H1 (cell line): ENCODE measurements at regions not wholly inside any gene's neighbourhood (a gene's known extent, or its start where the extent isn't known, plus 50 kb on each side); places are given as distances from the start of the nearest gene placed in this dataset.
A peak's percentile ranks its signal among the peaks of the same experiment; 100 is the strongest.

Source experiments
- CTCF ChIA-PET: fragments of 300-600 bp; sonication (Branson Sonifier 250); formaldehyde crosslinking; loops from one replicate; lab custom pipeline; 2021; ENCODE audit not compliant: partially characterized antibody; lab: Charles Lee
- POLR2A ChIA-PET: fragments of 300-600 bp; sonication (Branson Sonifier 250); formaldehyde crosslinking; loops from one replicate; lab custom pipeline; 2021; ENCODE audit warnings: inconsistent platforms; ENCODE audit not compliant: partially characterized antibody; lab: Charles Lee
- DNase-seq, 2 experiments: peaks; one replicate each; pipeline versions ENCODE4 v3.0.0 to v3.0.0-alpha.2; 2010 to 2022; ENCODE audit warnings: low spot score in 2 of 2, low read depth in 1 of 2, mixed read lengths in 1 of 2
- FAIRE-seq: peaks from 2 replicates; lab custom pipeline; 2011; peaks lifted over from hg19 to GRCh38; lab: Jason Lieb, UNC
- H2AFZ ChIP-seq: 2 replicates; pipeline ENCODE4 v1.8.1; 2012; ENCODE audit warnings: low read length, inconsistent platforms
- H2AK5ac ChIP-seq: 2 replicates; pipeline ENCODE4 v1.6.1; 2013; ENCODE audit warnings: low read depth, low read length
- H2BK120ac ChIP-seq: replicated peaks from 2 replicates; pipeline ENCODE3; 2013; ENCODE audit warnings: low read depth, low read length, inconsistent platforms
- H2BK12ac ChIP-seq: 2 replicates; pipeline ENCODE4 v1.6.1; 2013; ENCODE audit warnings: low read depth, low read length
- H2BK15ac ChIP-seq: 2 replicates; pipeline ENCODE4 v1.6.1; 2013; ENCODE audit warnings: low read length
- H2BK20ac ChIP-seq: 2 replicates; pipeline ENCODE4 v1.6.1; 2013; ENCODE audit warnings: low read length
- H2BK5ac ChIP-seq: 2 replicates; pipeline ENCODE4 v1.6.1; 2013; ENCODE audit warnings: low read depth, low read length
- H3K14ac ChIP-seq: 2 replicates; pipeline ENCODE4 v1.6.1; 2013; ENCODE audit warnings: inconsistent platforms; ENCODE audit not compliant: insufficient read length
- H3K18ac ChIP-seq: 2 replicates; pipeline ENCODE4 v1.6.1; 2013; ENCODE audit warnings: low read length; ENCODE audit errors: extremely low read depth
- H3K23ac ChIP-seq: 2 replicates; pipeline ENCODE4 v1.6.1; 2013; ENCODE audit warnings: inconsistent platforms; ENCODE audit not compliant: insufficient read length
- H3K23me2 ChIP-seq: 2 replicates; pipeline ENCODE4 v1.6.1; 2013; ENCODE audit warnings: low read depth, low read length
- H3K27ac ChIP-seq: 2 replicates; pipeline ENCODE4 v1.6.1; 2011; ENCODE audit warnings: low read depth, low read length, inconsistent platforms
- H3K27me3 ChIP-seq, 4 experiments: replicated peaks in 1 of 4; 1 replicate in 1 of 4; 2 replicates in 3 of 4; pipeline versions ENCODE4 v1.6.1 to v1.8.1; 2011 to 2013; ENCODE audit warnings: low read length in 3 of 4, mild to moderate bottlenecking in 3 of 4, inconsistent platforms in 2 of 4, mixed read lengths in 2 of 4, moderate library complexity in 1 of 4; ENCODE audit not compliant: control insufficient read depth in 3 of 4, insufficient read depth in 3 of 4; ENCODE audit errors: extremely low read depth in 1 of 4
- H3K36me3 ChIP-seq, 4 experiments: 2 replicates each; pipeline versions ENCODE4 v1.6.1 to v1.8.1; 2011 to 2013; ENCODE audit warnings: mild to moderate bottlenecking in 4 of 4, low read length in 3 of 4, moderate library complexity in 2 of 4, control low read depth in 1 of 4, inconsistent platforms in 1 of 4; ENCODE audit not compliant: insufficient read depth in 4 of 4, control insufficient read depth in 2 of 4
- H3K4ac ChIP-seq: replicated peaks from 2 replicates; pipeline ENCODE3; 2013; ENCODE audit warnings: low read length, low read depth, mixed read lengths, inconsistent platforms; ENCODE audit not compliant: insufficient read length
- H3K4me1 ChIP-seq, 4 experiments: replicated peaks in 1 of 4; 1 replicate in 1 of 4; 2 replicates in 3 of 4; pipeline versions ENCODE4 v1.6.1 to v1.8.1; 2011 to 2013; ENCODE audit warnings: low read length in 3 of 4, inconsistent platforms in 2 of 4, mixed read lengths in 1 of 4; ENCODE audit not compliant: insufficient read depth in 4 of 4, control insufficient read depth in 3 of 4
- H3K4me2 ChIP-seq, 2 experiments: 2 replicates each; pipeline versions ENCODE4 v1.6.1 to v1.8.1; 2011 to 2013; ENCODE audit warnings: low read depth in 2 of 2, low read length in 2 of 2, control low read depth in 1 of 2, inconsistent platforms in 1 of 2, mild to moderate bottlenecking in 1 of 2; ENCODE audit not compliant: insufficient read depth in 1 of 2
- H3K4me3 ChIP-seq, 4 experiments: fragments of 200-600, 300-600 bp in 1 of 4; sonication (generic), shearing (Covaris generic), sonication (Bioruptor Twin) in 1 of 4; 2 replicates each; pipeline versions ENCODE4 v1.5.1 to v1.8.1; 2011 to 2016; ENCODE audit warnings: low read length in 4 of 4, low read depth in 3 of 4, control low read depth in 2 of 4, inconsistent platforms in 2 of 4, mild to moderate bottlenecking in 2 of 4, mixed read lengths in 1 of 4, moderate library complexity in 1 of 4; ENCODE audit not compliant: insufficient read depth in 2 of 4; ENCODE audit errors: extremely low read depth in 1 of 4
- H3K56ac ChIP-seq: replicated peaks from 2 replicates; pipeline ENCODE3; 2013; ENCODE audit warnings: low read depth, mild to moderate bottlenecking, mixed read lengths, low read length, inconsistent platforms; ENCODE audit not compliant: insufficient read length
- H3K79me1 ChIP-seq: 2 replicates; pipeline ENCODE4 v1.6.1; 2013; ENCODE audit warnings: low read depth, low read length, control low read depth
- H3K79me2 ChIP-seq, 2 experiments: 2 replicates each; pipeline versions ENCODE4 v1.6.1 to v1.8.1; 2012 to 2013; ENCODE audit warnings: low read length in 2 of 2, mild to moderate bottlenecking in 2 of 2, inconsistent platforms in 1 of 2; ENCODE audit not compliant: insufficient read depth in 2 of 2, control insufficient read depth in 1 of 2
- H3K9ac ChIP-seq, 4 experiments: replicated peaks in 1 of 4; 1 replicate in 1 of 4; 2 replicates in 3 of 4; pipeline versions ENCODE4 v1.6.1 to v1.8.1; 2011 to 2013; ENCODE audit warnings: low read depth in 3 of 4, low read length in 3 of 4, control low read depth in 2 of 4, mild to moderate bottlenecking in 2 of 4, moderate library complexity in 2 of 4, inconsistent platforms in 1 of 4; ENCODE audit errors: extremely low read depth in 1 of 4
- H3K9me3 ChIP-seq, 2 experiments: 2 replicates each; pipeline versions ENCODE4 v1.6.1 to v1.8.1; 2012 to 2013; ENCODE audit warnings: mild to moderate bottlenecking in 2 of 2, moderate library complexity in 2 of 2, control low read depth in 1 of 2, inconsistent platforms in 1 of 2, low read depth in 1 of 2, low read length in 1 of 2, mixed read lengths in 1 of 2; ENCODE audit not compliant: insufficient read depth in 2 of 2
- H4K20me1 ChIP-seq, 2 experiments: replicated peaks in 1 of 2; 2 replicates each; pipeline versions ENCODE3 to v1.8.1; 2011 to 2013; ENCODE audit warnings: inconsistent platforms in 2 of 2, low read length in 2 of 2, mild to moderate bottlenecking in 1 of 2; ENCODE audit not compliant: insufficient read depth in 2 of 2, control insufficient read depth in 1 of 2
- H4K5ac ChIP-seq: 2 replicates; pipeline ENCODE4 v1.6.1; 2013; ENCODE audit warnings: low read length, low read depth, mixed read lengths, inconsistent platforms; ENCODE audit not compliant: insufficient read length
- H4K8ac ChIP-seq: 2 replicates; pipeline ENCODE4 v1.8.0; 2013; ENCODE audit warnings: mild to moderate bottlenecking, moderate library complexity, low read length, inconsistent platforms; ENCODE audit not compliant: insufficient read depth; ENCODE audit errors: extremely low read depth
- H4K91ac ChIP-seq: replicated peaks from 2 replicates; pipeline ENCODE3; 2013; ENCODE audit warnings: low read length, mixed read lengths, inconsistent platforms; ENCODE audit not compliant: insufficient read length
- CREB1 ChIP-seq: IDR thresholded peaks from 2 replicates; pipeline ENCODE4 v1.6.1; 2012; ENCODE audit warnings: inconsistent platforms
- E2F6 ChIP-seq: IDR thresholded peaks from 2 replicates; pipeline ENCODE4 v1.6.1; 2012; ENCODE audit warnings: inconsistent platforms
- GTF2F1 ChIP-seq: IDR thresholded peaks from 2 replicates; pipeline ENCODE4 v1.6.1; 2012; ENCODE audit warnings: low read depth, low read length, improper control_type of control experiment, borderline replicate concordance
- KDM4A ChIP-seq: IDR thresholded peaks from one replicate; pipeline ENCODE4 v1.7.1; 2012; ENCODE audit warnings: low read depth, mild to moderate bottlenecking, moderate library complexity, low read length, inconsistent platforms; ENCODE audit not compliant: severe bottlenecking
- SAP30 ChIP-seq: fragments of 300-600 bp; sonication (generic); IDR thresholded peaks from 2 replicates; pipeline ENCODE4 v1.7.1; 2012; ENCODE audit warnings: low read length, moderate library complexity, mild to moderate bottlenecking, inconsistent platforms; ENCODE audit not compliant: insufficient read depth, insufficient replicate concordance
- SIN3A ChIP-seq, 2 experiments: IDR thresholded peaks in 1 of 2; conservative IDR thresholded peaks in 1 of 2; 2 replicates each; pipeline ENCODE4 v1.6.1; 2011 to 2012; ENCODE audit warnings: low read length in 2 of 2, improper control_type of control experiment in 1 of 2, low read depth in 1 of 2, mild to moderate bottlenecking in 1 of 2
- SIX5 ChIP-seq: IDR thresholded peaks from 2 replicates; pipeline ENCODE4 v1.6.1; 2011; ENCODE audit warnings: mild to moderate bottlenecking, low read depth, low read length
- SP2 ChIP-seq: IDR thresholded peaks from 2 replicates; pipeline ENCODE4 v1.6.1; 2012; ENCODE audit warnings: mild to moderate bottlenecking, low read length, inconsistent platforms
- SUZ12 ChIP-seq: fragments of 200-600 bp; sonication (generic); IDR thresholded peaks from 2 replicates; pipeline ENCODE4 v1.6.1; 2012; ENCODE audit warnings: mild to moderate bottlenecking, inconsistent platforms, low read length, moderate library complexity, mixed read lengths
- TCF12 ChIP-seq: IDR thresholded peaks from 2 replicates; pipeline ENCODE4 v1.6.1; 2011; ENCODE audit warnings: low read depth, mild to moderate bottlenecking, low read length
- WGBS, 2 experiments: shearing (Covaris generic) in 1 of 2; methylation state at CpG; one replicate each; pipeline versions ENCODE4 v1.1.6 to v1.1.7; 2013 to 2015; ENCODE audit warnings: low lambda C conversion rate in 2 of 2, mixed read lengths in 2 of 2, inconsistent platforms in 1 of 2, low coverage in 1 of 2, missing lambda C conversion rate in 1 of 2; ENCODE audit not compliant: insufficient replicate concordance in 2 of 2, insufficient coverage in 1 of 2, insufficient read length in 1 of 2; ENCODE audit errors: extremely low coverage in 1 of 2, missing lambda C conversion rate in 1 of 2; 5-methylcytosine and 5-hydroxymethylcytosine counted together

- CTCF ChIA-PET, result interaction anchor here (1.0 to 3.0 kb wide), 2 partner anchors 17 to 68 kb away, joined by 3 to 10 read pairs; no protein-coding TSS in a partner anchor
- H3K4me3 ChIP-seq, result no peak overlapping the region
- H3K23me2 ChIP-seq, result no peaks in the 10 kb centered on the region
- no peak overlapping the region for H2BK15ac ChIP-seq
- no peak overlapping the region for H3K27ac ChIP-seq
- no peak for FAIRE-seq
- H3K9ac ChIP-seq, result no peak overlapping the region
- no peak overlapping the region for H2BK12ac ChIP-seq
- no peak overlapping the region for H2BK20ac ChIP-seq
- no peak overlapping the region for H2AK5ac ChIP-seq
- H4K5ac ChIP-seq, result no peak overlapping the region
- H3K4me2 ChIP-seq, result no peak overlapping the region
- no peak overlapping the region for H4K91ac ChIP-seq
- no peaks in the 10 kb centered on the region; the same call in 1 of the 2 replicates for H3K79me1 ChIP-seq
- no peak overlapping the region for H3K23ac ChIP-seq
- H3K27me3 ChIP-seq, result no peaks in the 10 kb centered on the region
- H3K56ac ChIP-seq, result no peak overlapping the region
- no peak overlapping the region for H3K4ac ChIP-seq
- H3K14ac ChIP-seq, result no peak overlapping the region
- no peaks in the 10 kb centered on the region for H3K79me2 ChIP-seq
- no peak for DNase-seq
- no peaks in the 10 kb centered on the region for H3K9me3 ChIP-seq
- H3K18ac ChIP-seq, result no peak overlapping the region
- no peak for TF ChIP-seq TCF12
- no peak for TF ChIP-seq KDM4A
- TF ChIP-seq E2F6, result no peak
- TF ChIP-seq SIX5, result no peak
- no peak for TF ChIP-seq GTF2F1
- TF ChIP-seq CREB1, result no peak
- TF ChIP-seq SIN3A (conservative IDR thresholded peaks at IDR 0.05 in 1 of 2, IDR thresholded peaks at IDR 0.05 in 1 of 2; ENCODE audit: low read depth in 1 of 2, low read length in 2 of 2), result no peak
- TF ChIP-seq SAP30, result no peak
- TF ChIP-seq SP2, result no peak
- TF ChIP-seq SUZ12, result no peak
- H2BK5ac ChIP-seq, result no peak overlapping the region
- POLR2A ChIA-PET, result no interaction called here
- WGBS, 2 experiments, result 84% methylated on average over 3 of the region's 3 CpGs; no CpG with 5 or more reads in 1 of the 2 experiments
- H2AFZ ChIP-seq, result no peak overlapping the region
- no peak overlapping the region for H2BK120ac ChIP-seq
- H3K36me3 ChIP-seq, result no peaks in the 10 kb centered on the region
- H4K20me1 ChIP-seq, result no peaks in the 10 kb centered on the region
- H4K8ac ChIP-seq, result peak overlapping the region; percentile 57; the same call in 1 of the 2 replicates
- no peaks in the 10 kb centered on the region for H3K4me1 ChIP-seq
Measured at GRCh38 chr2:10502803-10503107, 54.6 kb upstream of the ODC1 start.
